NB4 (cell line): ENCODE measurements at regions not wholly inside any gene's neighbourhood (a gene's known extent, or its start where the extent isn't known, plus 50 kb on each side); places are given as distances from the start of the nearest gene placed in this dataset.

Experiments used
- CTCF ChIP-seq: IDR thresholded peaks from one replicate; pipeline ENCODE4 v1.5.1; 2012; ENCODE audit warnings: low read depth, low read length
- MYC ChIP-seq: IDR thresholded peaks from 2 replicates; pipeline ENCODE4 v1.6.1; 2011; ENCODE audit warnings: low read depth, low read length

- no peak for TF ChIP-seq CTCF
- TF ChIP-seq MYC: no peak
Measured at GRCh38 chr9:31587146-31587545, 797.3 kb upstream of the ACO1 start.
